GM19043 (cell line): ENCODE measurements at regions not wholly inside any gene's neighbourhood (a gene's known extent, or its start where the extent isn't known, plus 50 kb on each side); places are given as distances from the start of the nearest gene placed in this dataset.
"Not testable (repeated sequence)": the region's sequence is repeated elsewhere in the genome, so short reads cannot be mapped to it uniquely, and the experiment has no call there.

Experiments used
- ATAC-seq: cut with Tn5 transposase; IDR thresholded peaks from one replicate; pipeline ENCODE4 v1.9.1; 2021; ENCODE audit warnings: low read depth; ENCODE audit not compliant: unreplicated experiment

DNA sequence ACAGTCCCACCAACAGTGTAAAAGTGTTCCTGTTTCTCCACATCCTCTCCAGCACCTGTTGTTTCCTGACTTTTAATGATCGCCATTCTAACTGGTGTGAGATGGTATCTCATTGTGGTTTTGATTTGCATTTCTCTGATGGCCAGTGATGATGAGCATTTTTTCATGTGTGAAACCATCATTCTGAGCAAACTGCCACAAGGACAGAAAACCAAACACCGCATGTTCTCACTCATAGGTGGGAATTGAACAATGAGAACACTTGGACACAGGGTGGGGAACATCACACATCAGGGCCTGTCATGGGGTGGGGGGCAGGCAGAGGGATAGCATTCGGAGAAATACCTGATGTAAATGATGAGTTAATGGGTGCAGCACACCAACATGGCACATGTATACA is 240.8 kb downstream of the FAT3 start:
- ATAC-seq, result not testable (repeated sequence)

DNA sequence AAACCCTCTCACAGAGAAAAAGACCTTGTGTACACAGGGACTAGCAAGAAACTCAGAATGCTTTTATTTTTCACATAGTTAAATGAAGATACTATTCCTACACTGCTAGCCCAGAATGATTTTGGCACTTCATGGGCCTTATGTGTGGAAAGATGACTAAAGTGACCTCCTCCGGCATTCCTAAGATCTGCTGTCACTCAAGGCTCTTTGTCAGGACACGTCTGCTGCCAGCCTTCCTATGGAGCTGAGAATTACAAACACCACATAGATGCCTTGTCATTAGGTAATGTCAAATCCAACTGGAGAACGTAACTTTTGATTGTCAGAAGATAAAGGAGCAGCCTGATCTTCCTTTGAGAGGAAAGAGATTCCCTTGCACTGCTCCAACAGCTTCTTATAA is 249.1 kb downstream of the FAT3 start:
- ATAC-seq, result no peak

- ATAC-seq, result no peak
Measured at GRCh38 chr11:92475316-92475715, 250.7 kb downstream of the FAT3 start.

DNA sequence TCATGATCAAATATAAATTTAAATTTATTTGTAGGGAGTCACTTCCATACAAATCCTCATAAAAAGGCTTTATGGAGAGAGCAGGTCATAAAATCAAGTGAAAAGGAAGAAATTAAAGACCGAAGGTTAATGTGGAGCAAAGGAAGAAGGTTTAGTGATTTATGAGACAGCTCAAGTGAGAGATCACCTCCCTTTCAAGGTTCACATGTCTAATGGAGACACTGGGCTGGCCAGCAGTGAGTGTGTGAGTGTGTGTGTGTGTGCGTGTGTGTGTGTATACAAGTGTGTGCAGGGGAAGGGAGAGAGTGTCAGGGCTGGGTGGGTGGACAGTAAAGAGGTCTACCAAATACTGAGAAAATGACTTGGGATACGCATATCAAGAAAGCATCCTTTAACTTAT is 251.2 kb downstream of the FAT3 start:
- ATAC-seq, result no peak

DNA sequence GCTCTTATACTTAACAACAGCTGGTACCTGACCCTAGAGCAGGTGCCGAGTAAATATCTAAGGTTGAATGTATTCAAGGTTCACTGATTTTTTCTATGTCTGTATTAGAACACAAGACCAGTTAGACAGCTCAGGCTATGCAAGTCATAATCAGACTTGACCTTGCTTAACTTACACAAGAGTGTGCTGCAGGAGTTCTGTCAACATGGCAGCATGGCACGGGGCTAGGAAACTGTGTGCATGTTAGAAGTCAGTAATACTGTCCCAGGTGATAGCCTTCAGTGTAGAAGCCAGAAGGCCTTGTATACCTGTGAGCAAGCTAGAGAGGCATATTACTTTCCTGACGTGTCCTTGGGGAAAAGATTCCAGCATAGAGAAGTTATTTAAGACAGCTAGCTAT is 253.1 kb downstream of the FAT3 start:
- no peak for ATAC-seq

GRCh38 chr11:92480499-92480898 is 255.9 kb downstream of the FAT3 start:
- no peak for ATAC-seq

GRCh38 chr11:92482492-92483060 is 258.0 kb downstream of the FAT3 start:
- no peak for ATAC-seq

DNA sequence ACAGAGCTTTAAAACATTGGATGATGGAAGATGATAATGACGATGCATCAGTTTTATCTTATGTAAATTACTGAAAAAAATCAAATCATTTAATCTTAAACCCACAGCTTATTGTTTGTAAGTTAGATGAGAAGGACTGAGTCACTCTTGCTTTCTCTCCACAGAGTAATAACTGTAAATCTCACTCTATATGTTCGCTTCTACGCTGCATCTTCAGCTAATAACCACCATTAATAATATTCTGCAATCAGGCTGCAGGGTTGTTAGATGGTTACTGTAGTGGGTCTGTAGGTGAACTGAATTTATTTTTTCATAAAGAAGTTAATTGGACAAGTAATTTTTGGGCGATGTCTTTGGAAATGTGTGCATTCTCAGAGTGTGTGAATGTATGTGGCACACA is 260.0 kb downstream of the FAT3 start:
- no peak for ATAC-seq

GRCh38 chr11:92489826-92490399 is 265.3 kb downstream of the FAT3 start:
- no peak for ATAC-seq

GRCh38 chr11:92492372-92492771 is 267.8 kb downstream of the FAT3 start:
- ATAC-seq, result no peak

DNA sequence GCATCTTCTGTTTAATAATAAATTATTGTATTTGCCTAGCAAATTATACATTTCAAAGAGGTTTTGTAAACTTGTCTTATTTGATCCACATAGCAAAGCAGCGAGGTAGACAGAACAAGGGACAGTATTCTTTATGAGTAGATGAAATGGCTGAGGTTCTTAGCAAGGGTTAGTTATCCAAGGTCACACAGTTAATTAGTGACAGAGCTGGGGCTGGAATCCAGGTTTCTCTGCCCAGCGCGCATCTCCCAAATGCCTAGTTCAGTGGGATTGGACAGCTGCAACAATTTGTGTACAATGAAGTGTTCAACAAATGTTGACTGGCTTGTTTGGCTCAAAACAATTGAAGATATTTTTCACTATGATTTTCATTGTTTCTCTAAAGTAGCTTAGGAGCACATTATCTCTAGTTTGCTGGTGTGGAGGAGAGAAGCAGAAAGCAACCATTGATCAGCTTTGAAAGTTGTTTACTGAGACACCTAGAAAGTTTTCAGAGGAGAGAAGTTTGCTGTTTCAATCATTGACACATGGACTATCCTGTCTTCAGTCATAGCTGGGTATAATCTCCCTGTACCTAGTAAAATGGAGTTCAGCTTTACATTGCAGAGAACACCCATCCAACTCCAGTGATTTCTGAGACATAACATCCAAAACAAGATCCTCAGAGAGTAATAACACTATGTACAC is 270.6 kb downstream of the FAT3 start:
- ATAC-seq, result no peak

DNA sequence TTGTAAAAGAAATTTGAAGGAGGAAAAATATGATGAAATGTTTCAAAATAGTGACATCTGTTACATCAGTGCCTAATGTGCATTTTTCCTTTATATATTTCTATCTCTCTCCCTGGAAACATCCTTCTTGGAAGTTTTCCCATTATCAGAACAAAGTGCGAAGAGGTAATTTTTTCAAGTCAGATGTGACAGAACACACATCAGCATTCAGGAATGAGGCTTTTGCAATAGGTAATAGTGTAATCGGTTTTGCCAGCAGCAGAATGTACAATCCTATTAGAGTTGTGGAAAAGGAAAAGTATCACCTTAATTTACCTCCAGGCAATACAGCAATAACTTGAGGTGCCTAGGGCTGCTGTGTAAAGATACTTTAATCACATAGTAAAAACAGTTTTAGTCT is 275.8 kb downstream of the FAT3 start:
- no peak for ATAC-seq

DNA sequence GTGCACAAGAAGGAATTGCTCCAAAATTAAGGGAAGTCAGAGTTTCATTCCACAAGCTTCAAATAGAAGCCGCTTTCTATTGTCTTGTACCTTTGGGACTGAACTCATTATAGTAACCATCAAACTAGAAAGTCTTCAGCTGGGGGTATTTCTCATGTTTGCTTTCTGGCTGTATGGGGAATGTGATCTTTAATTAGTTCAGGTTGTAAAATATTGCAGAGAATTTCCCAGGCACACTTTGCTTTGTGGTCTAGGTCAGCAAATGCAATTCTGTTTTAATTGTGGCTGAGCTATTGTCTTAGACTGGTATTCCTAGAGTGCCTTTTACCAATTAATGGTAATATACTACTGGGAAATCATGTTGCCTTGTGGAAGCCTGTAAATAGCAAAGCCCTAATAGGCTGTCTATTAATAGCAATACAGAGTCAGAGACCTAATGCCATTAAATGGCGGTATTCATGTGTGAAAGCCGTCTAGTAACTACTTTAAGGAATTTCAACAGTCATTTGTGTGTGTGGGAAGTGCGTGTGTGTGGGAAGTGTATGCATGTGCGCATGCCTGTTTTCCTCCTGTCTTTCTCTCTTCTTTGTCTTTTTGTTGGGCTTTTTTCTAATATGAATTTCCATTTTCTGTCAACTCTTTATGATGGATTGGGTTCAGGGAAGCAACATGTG is 276.6 kb downstream of the FAT3 start:
- no peak for ATAC-seq

DNA sequence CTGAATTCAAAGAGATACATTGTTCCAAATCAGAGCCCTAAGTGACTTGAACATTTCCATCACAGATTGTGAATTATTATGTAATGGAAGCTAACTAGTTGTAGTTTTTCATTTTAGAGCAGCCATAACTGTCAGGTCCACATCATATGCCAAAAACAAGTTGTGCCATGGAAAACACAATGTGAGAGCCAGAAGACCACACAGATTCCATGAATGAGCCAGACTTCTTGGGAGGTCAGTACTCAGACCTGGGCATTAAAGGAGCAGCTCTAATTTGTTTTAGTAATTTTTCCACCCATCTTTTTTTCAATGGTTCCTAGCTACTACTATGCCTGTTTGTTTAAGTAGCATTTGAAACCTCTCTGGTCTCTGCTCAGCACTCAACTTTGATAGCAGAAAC is 279.4 kb downstream of the FAT3 start:
- ATAC-seq, result no peak

DNA sequence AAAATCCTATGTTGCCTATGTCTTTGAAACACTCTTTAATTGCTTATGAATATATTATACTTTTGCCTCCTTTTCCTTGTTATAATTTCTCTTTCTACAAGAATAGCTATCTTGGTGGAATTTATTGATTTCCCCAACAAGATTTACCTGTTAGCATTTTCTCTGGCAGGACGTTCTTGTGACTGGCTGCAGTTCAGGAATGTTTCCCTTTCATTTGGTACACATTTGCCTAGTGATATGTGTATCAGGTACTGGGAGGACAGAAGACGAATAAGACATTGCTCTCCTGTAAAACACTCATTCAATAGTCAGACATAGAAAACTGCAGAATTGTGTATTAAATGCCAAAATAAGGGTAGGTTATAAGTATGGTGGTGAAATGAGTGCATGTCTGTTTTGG is 279.9 kb downstream of the FAT3 start:
- no peak for ATAC-seq

DNA sequence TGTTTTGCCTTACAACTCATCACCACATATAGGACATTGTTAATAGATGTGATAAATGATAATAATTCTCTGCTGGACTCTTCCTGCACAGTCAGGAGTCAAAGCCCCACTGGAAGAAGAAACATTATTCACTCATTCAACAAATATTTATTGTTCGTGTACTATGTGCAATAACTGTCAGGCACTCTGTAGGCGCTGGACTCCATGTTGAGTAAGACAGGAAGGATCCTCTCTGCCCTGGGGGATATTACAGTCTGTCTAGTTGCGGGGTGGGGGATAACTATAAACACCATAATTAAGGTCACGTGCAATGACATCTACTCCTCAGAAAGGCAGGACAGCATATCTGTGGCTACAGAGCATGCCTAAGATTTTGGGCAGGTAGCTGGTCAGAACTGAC is 281.1 kb downstream of the FAT3 start:
- no peak for ATAC-seq

DNA sequence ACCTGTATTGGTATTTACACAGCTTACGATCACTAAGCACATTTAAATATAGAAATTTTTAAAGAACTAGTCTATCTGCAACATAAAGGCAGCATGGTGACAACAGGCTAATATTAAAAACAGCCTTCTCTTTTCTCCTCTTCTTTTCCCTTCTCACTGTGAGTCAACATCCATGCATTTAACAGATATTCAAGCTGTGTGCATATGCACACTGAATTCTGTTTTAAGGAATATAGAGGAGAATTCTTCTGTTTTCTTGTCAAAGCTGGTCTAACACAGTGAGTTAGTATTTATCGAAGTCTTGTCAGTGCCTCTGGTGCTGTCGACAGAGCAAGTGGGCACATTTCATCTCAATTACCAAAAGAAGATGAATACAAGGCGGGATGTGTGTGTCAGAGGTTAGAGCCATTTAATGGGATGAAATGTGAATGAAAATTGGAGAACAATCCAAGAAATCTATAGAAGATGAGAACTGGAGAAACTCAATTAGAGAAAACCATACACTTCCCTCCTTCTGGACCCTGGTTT is 282.3 kb downstream of the FAT3 start:
- ATAC-seq, result no peak

GRCh38 chr11:92510591-92510990 is 286.0 kb downstream of the FAT3 start:
- no peak for ATAC-seq

GRCh38 chr11:92511522-92512203 is 287.0 kb downstream of the FAT3 start:
- ATAC-seq, result no peak

GRCh38 chr11:92512204-92512569 is 287.6 kb downstream of the FAT3 start:
- ATAC-seq, result no peak

- no peak for ATAC-seq
Measured at GRCh38 chr11:92523611-92524010, 299.0 kb downstream of the FAT3 start.
